HCT116 (cell line): ENCODE measurements at regions not wholly inside any gene's neighbourhood (a gene's known extent, or its start where the extent isn't known, plus 50 kb on each side); places are given as distances from the start of the nearest gene placed in this dataset.

Experiments
- ATAC-seq: fragments of 200-7000 bp; cut with Tn5 transposase; 2 replicates; pipeline ENCODE4 v1.9.1; 2020; ENCODE audit warnings: mild to moderate bottlenecking, moderate library complexity
- BruUV-seq: library from RNA; stranded (reverse); fragments of 400-500 nt; replicated peaks from 2 replicates; lab custom pipeline; 2021; lab: Mats Ljungman, UMichigan
- CTCF ChIA-PET: fragments of 300-600 bp; sonication (Branson Sonifier 250); formaldehyde crosslinking; loops from one replicate; lab custom pipeline; 2021; ENCODE audit warnings: antibody characterized with exemption; lab: Charles Lee
- POLR2A ChIA-PET: fragments of 300-600, 350-600 bp; sonication (Branson Sonifier 250); formaldehyde crosslinking; loops from one replicate; lab custom pipeline; 2021; ENCODE audit warnings: antibody characterized with exemption; lab: Charles Lee
- RAD21 ChIA-PET, 2 experiments: fragments of 300-600 bp; sonication (Branson Sonifier 250); formaldehyde crosslinking; loops; one replicate each; lab custom pipeline; 2023; ENCODE audit warnings: low total read pairs in 2 of 2; ENCODE audit not compliant: uncharacterized antibody in 2 of 2, unreplicated experiment in 2 of 2, low non-redundant PET in 1 of 2; lab: Charles Lee
- DNase-seq: peaks from one replicate; pipeline ENCODE4 v3.0.0-alpha.2; 2010; ENCODE audit warnings: low read depth, low spot score
- H2AFZ ChIP-seq: fragments of 200-600 bp; shearing (Covaris generic), sonication (generic); 2 replicates; pipeline ENCODE4 v1.6.1; 2017; ENCODE audit warnings: low read depth, mixed run types, mixed read lengths, antibody characterized with exemption, low read length; ENCODE audit not compliant: poor library complexity, severe bottlenecking
- H3K27ac ChIP-seq: 2 replicates; pipeline ENCODE4 v1.5.1; 2012; ENCODE audit warnings: low read depth, low read length
- H3K27me3 ChIP-seq: fragments of 200-600 bp; sonication (generic); 2 replicates; pipeline ENCODE4 v1.6.1; 2016; ENCODE audit warnings: mixed run types, low read length, mixed read lengths; ENCODE audit not compliant: insufficient read depth
- H3K36me3 ChIP-seq, 2 experiments: fragments of 200-500 bp in 1 of 2; fragments of 200-600 bp in 1 of 2; sonication (Bioruptor generic) in 1 of 2; sonication (generic) in 1 of 2; 2 replicates each; pipeline versions ENCODE4 v1.5.1 to v1.6.1; 2014 to 2016; ENCODE audit warnings: low read length in 2 of 2, inconsistent platforms in 1 of 2, mixed read lengths in 1 of 2, mixed run types in 1 of 2; ENCODE audit not compliant: insufficient read depth in 2 of 2, control insufficient read depth in 1 of 2
- H3K4me1 ChIP-seq, 2 experiments: fragments of 200-600 bp in 1 of 2; sonication (generic) in 1 of 2; 2 replicates each; pipeline versions ENCODE4 v1.5.1 to v1.6.1; 2012 to 2017; ENCODE audit warnings: low read length in 2 of 2, inconsistent platforms in 1 of 2, mild to moderate bottlenecking in 1 of 2, mixed read lengths in 1 of 2, mixed run types in 1 of 2, moderate library complexity in 1 of 2; ENCODE audit not compliant: insufficient read depth in 2 of 2, control insufficient read depth in 1 of 2
- H3K4me2 ChIP-seq: fragments of 200-600 bp; sonication (generic); 2 replicates; pipeline ENCODE4 v1.6.1; 2017; ENCODE audit warnings: mixed run types, low read length, mixed read lengths
- H3K4me3 ChIP-seq, 2 experiments: fragments of 200-600 bp in 1 of 2; sonication (generic) in 1 of 2; replicated peaks in 1 of 2; 2 replicates each; pipeline ENCODE4 v1.5.1; 2011 to 2016; ENCODE audit warnings: low read length in 2 of 2, control low read depth in 1 of 2, low read depth in 1 of 2, mild to moderate bottlenecking in 1 of 2, mixed read lengths in 1 of 2, mixed run types in 1 of 2
- H3K79me2 ChIP-seq: fragments of 200-600 bp; sonication (generic); 2 replicates; pipeline ENCODE4 v1.6.1; 2017; ENCODE audit warnings: mild to moderate bottlenecking, mixed run types, low read length, moderate library complexity, mixed read lengths; ENCODE audit not compliant: insufficient read depth
- H3K9ac ChIP-seq: fragments of 200-600 bp; sonication (generic); 2 replicates; pipeline ENCODE4 v1.6.1; 2016; ENCODE audit warnings: low read length, mixed read lengths
- H3K9me2 ChIP-seq: fragments of 200-600 bp; sonication (generic), shearing (Covaris generic); 2 replicates; pipeline ENCODE4 v1.6.1; 2017; ENCODE audit warnings: mixed run types, mild to moderate bottlenecking, moderate library complexity; ENCODE audit not compliant: insufficient read depth
- H3K9me3 ChIP-seq, 2 experiments: fragments of 200-500 bp in 1 of 2; fragments of 200-600 bp in 1 of 2; sonication (Bioruptor generic) in 1 of 2; sonication (generic) in 1 of 2; 2 replicates each; pipeline ENCODE4 v1.6.1; 2014 to 2017; ENCODE audit warnings: low read length in 2 of 2, mixed read lengths in 2 of 2, inconsistent platforms in 1 of 2, low read depth in 1 of 2, mild to moderate bottlenecking in 1 of 2, mixed run types in 1 of 2, moderate library complexity in 1 of 2; ENCODE audit not compliant: control insufficient read depth in 1 of 2, insufficient read depth in 1 of 2
- H4K20me1 ChIP-seq: fragments of 200-600 bp; sonication (generic), shearing (Covaris generic); 2 replicates; pipeline ENCODE4 v1.6.1; 2017; ENCODE audit warnings: mixed run types, mild to moderate bottlenecking, moderate library complexity; ENCODE audit not compliant: insufficient read depth
- ATF3 ChIP-seq: IDR thresholded peaks from 2 replicates; pipeline ENCODE4 v1.6.1; 2012
- EGR1 ChIP-seq: IDR thresholded peaks from 2 replicates; pipeline ENCODE4 v1.6.1; 2012; ENCODE audit warnings: low read depth
- ELF1 ChIP-seq: IDR thresholded peaks from 2 replicates; pipeline ENCODE4 v1.6.1; 2012; ENCODE audit warnings: low read depth, borderline replicate concordance
- EZH2 ChIP-seq: fragments of 200-600 bp; sonication (generic); IDR thresholded peaks from 2 replicates; pipeline ENCODE4 v1.6.1; 2017; ENCODE audit warnings: antibody characterized with exemption, mixed run types
- JUND ChIP-seq: IDR thresholded peaks from 2 replicates; pipeline ENCODE4 v1.6.1; 2012
- SIN3A ChIP-seq: IDR thresholded peaks from 2 replicates; pipeline ENCODE4 v1.6.1; 2012; ENCODE audit warnings: low read depth
- YY1 ChIP-seq: IDR thresholded peaks from 2 replicates; pipeline ENCODE4 v1.6.1; 2011; ENCODE audit warnings: low read length, low read depth, moderate library complexity, mild to moderate bottlenecking; ENCODE audit not compliant: insufficient replicate concordance; ENCODE audit errors: extremely low read depth
- ZBTB33 ChIP-seq: IDR thresholded peaks from 2 replicates; pipeline ENCODE4 v1.6.1; 2011; ENCODE audit warnings: mild to moderate bottlenecking, low read length, moderate library complexity; ENCODE audit not compliant: insufficient replicate concordance; ENCODE audit errors: extremely low read depth
- intact Hi-C: fragments of 100-400 bp; cut with micrococcal nuclease; formaldehyde crosslinking; loops from 2 replicates; pipeline ENCODE4 v1.10.0; 2022

GRCh38 chrX:104419926-104420325 is 146.1 kb upstream of the IL1RAPL2 start:
- ATAC-seq = no peak
- POLR2A ChIA-PET = no interaction called here

More at GRCh38 chrX:104419926-104420325, 146.1 kb upstream of the IL1RAPL2 start:
- BruUV-seq = no TSS peak
- Histone ChIP-seq H3K4me1 (no peaks in the 10 kb centered on the region), H3K9ac (no peak overlapping the region), H3K27me3 (no peaks in the 10 kb centered on the region), H3K4me3 (no peak overlapping the region), H3K4me2 (no peak overlapping the region), H3K36me3 (no peaks in the 10 kb centered on the region), H3K27ac (no peak overlapping the region), H4K20me1 (no peaks in the 10 kb centered on the region), H2AFZ (no peak overlapping the region), H3K79me2 (no peaks in the 10 kb centered on the region), H3K9me2 (no peaks in the 10 kb centered on the region), H3K9me3 (no peaks in the 10 kb centered on the region)
- ChIA-PET RAD21 (no interaction called here), CTCF (no interaction called here)
- DNase-seq = no peak
- intact Hi-C loops = no loop called here
- TF ChIP-seq EGR1 = no peak
- TF ChIP-seq EZH2 = no peak
- TF ChIP-seq SIN3A = no peak
- no peak for TF ChIP-seq ATF3
- no peak for TF ChIP-seq YY1
- no peak for TF ChIP-seq ELF1
- TF ChIP-seq JUND = no peak
- no peak for TF ChIP-seq ZBTB33
